H1 (cell line): ENCODE measurements at regions not wholly inside any gene's neighbourhood (a gene's known extent, or its start where the extent isn't known, plus 50 kb on each side); places are given as distances from the start of the nearest gene placed in this dataset.

Experiments
- CHD7 ChIP-seq: fragments of 300-600 bp; sonication (generic); IDR thresholded peaks from 2 replicates; pipeline ENCODE4 v1.7.1; 2012; ENCODE audit warnings: low read length, moderate library complexity, mild to moderate bottlenecking, inconsistent platforms; ENCODE audit not compliant: insufficient replicate concordance
- EZH2 ChIP-seq: fragments of 200-600 bp; sonication (generic); IDR thresholded peaks from 2 replicates; pipeline ENCODE4 v1.7.1; 2012; ENCODE audit warnings: low read depth, mild to moderate bottlenecking, moderate library complexity, low read length, inconsistent platforms; ENCODE audit not compliant: severe bottlenecking
- GABPA ChIP-seq: IDR thresholded peaks from 2 replicates; pipeline ENCODE4 v1.6.1; 2011; ENCODE audit warnings: mild to moderate bottlenecking, low read length, moderate library complexity, borderline replicate concordance; ENCODE audit not compliant: insufficient read depth
- JUND ChIP-seq: IDR thresholded peaks from 2 replicates; pipeline ENCODE4 v1.6.1; 2011; ENCODE audit warnings: mild to moderate bottlenecking, improper control_type of control experiment, low read length
- MAFK ChIP-seq: IDR thresholded peaks from 2 replicates; pipeline ENCODE4 v1.6.1; 2012; ENCODE audit warnings: low read depth, mild to moderate bottlenecking, improper control_type of control experiment, low read length
- SAP30 ChIP-seq: fragments of 300-600 bp; sonication (generic); IDR thresholded peaks from 2 replicates; pipeline ENCODE4 v1.7.1; 2012; ENCODE audit warnings: low read length, moderate library complexity, mild to moderate bottlenecking, inconsistent platforms; ENCODE audit not compliant: insufficient read depth, insufficient replicate concordance
- SP4 ChIP-seq: IDR thresholded peaks from 2 replicates; pipeline ENCODE4 v1.6.1; 2012; ENCODE audit warnings: low read length, inconsistent platforms
- SUZ12 ChIP-seq: fragments of 200-600 bp; sonication (generic); IDR thresholded peaks from 2 replicates; pipeline ENCODE4 v1.6.1; 2012; ENCODE audit warnings: mild to moderate bottlenecking, inconsistent platforms, low read length, moderate library complexity, mixed read lengths
- TF ChIP-seq, protein P1 (sequence below): IDR thresholded peaks from 2 replicates; pipeline ENCODE4 v1.6.1; 2012; ENCODE audit warnings: low read length, inconsistent platforms

DNA sequence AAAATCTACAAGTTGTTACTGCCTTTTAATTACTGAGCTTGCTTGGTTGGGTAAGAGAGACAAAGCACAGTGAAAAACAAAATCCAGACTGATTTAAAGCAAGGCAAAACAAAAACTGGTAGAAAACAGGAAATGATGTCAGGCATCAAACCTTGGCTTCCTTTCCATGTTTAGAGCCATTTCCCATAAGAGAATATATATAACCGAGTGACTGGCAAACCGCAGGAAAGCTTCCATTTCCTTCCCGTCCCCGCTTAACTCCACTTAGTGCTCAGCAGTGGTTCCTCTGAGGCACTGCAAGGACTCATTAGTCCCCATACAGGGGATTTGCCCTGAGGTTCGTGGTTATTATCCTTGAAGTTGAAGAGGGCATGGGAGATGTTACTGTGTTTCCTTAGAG lies 446.3 kb downstream of the LPIN1 start (continued):
- TF ChIP-seq CHD7 (no peak), SP4 (no peak), GABPA (no peak), JUND (no peak), SUZ12 (no peak), EZH2 (no peak), SAP30 (no peak), MAFK (no peak)
- TF ChIP-seq, protein P1, sequence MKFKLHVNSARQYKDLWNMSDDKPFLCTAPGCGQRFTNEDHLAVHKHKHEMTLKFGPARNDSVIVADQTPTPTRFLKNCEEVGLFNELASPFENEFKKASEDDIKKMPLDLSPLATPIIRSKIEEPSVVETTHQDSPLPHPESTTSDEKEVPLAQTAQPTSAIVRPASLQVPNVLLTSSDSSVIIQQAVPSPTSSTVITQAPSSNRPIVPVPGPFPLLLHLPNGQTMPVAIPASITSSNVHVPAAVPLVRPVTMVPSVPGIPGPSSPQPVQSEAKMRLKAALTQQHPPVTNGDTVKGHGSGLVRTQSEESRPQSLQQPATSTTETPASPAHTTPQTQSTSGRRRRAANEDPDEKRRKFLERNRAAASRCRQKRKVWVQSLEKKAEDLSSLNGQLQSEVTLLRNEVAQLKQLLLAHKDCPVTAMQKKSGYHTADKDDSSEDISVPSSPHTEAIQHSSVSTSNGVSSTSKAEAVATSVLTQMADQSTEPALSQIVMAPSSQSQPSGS = no peak
